MM.1S (cell line): ENCODE measurements at regions not wholly inside any gene's neighbourhood (a gene's known extent, or its start where the extent isn't known, plus 50 kb on each side); places are given as distances from the start of the nearest gene placed in this dataset.

ENCODE experiments used
- DNase-seq: peaks from one replicate; pipeline ENCODE4 v3.0.0-alpha.2; 2015
- H2AFZ ChIP-seq: fragments of 300-600 bp; sonication (generic); 2 replicates; pipeline ENCODE4 v1.6.0; 2016; ENCODE audit warnings: antibody characterized with exemption, low read length
- H3F3A ChIP-seq: fragments of 300-600 bp; sonication (generic); 2 replicates; pipeline ENCODE4 v1.6.1; 2016; ENCODE audit warnings: mild to moderate bottlenecking, antibody characterized with exemption, low read length, moderate library complexity, mixed read lengths; ENCODE audit not compliant: insufficient read depth
- H3K27ac ChIP-seq: fragments of 300-600 bp; sonication (generic); 2 replicates; pipeline ENCODE4 v1.5.1; 2016; ENCODE audit warnings: mild to moderate bottlenecking, low read length
- H3K27me3 ChIP-seq: fragments of 300-600 bp; sonication (generic); replicated peaks from 2 replicates; pipeline ENCODE4 v1.6.0; 2016; ENCODE audit warnings: low read length; ENCODE audit not compliant: insufficient read depth
- H3K36me3 ChIP-seq: fragments of 300-600 bp; sonication (generic); replicated peaks from 2 replicates; pipeline ENCODE4 v1.6.1; 2016; ENCODE audit warnings: mild to moderate bottlenecking, low read length, mixed read lengths; ENCODE audit not compliant: insufficient read depth
- H3K4me1 ChIP-seq: fragments of 300-600 bp; sonication (generic); 2 replicates; pipeline ENCODE4 v1.6.1; 2016; ENCODE audit warnings: low read length, mixed read lengths
- H3K4me2 ChIP-seq: fragments of 300-600 bp; sonication (generic); 2 replicates; pipeline ENCODE4 v1.6.0; 2016; ENCODE audit warnings: low read depth, low read length
- H3K4me3 ChIP-seq: fragments of 300-600 bp; sonication (generic); 2 replicates; pipeline ENCODE4 v1.5.1; 2016; ENCODE audit warnings: low read length, mixed read lengths
- H3K79me2 ChIP-seq: fragments of 300-600 bp; sonication (generic); 2 replicates; pipeline ENCODE4 v1.6.1; 2016; ENCODE audit warnings: mixed run types, low read length, mixed read lengths
- H3K9ac ChIP-seq: fragments of 300-600 bp; sonication (generic); 2 replicates; pipeline ENCODE4 v1.6.1; 2016; ENCODE audit warnings: low read length, mixed read lengths
- H3K9me2 ChIP-seq: fragments of 300-600 bp; sonication (generic); replicated peaks from 2 replicates; pipeline ENCODE4 v1.6.1; 2016; ENCODE audit warnings: mild to moderate bottlenecking, low read length, mixed read lengths; ENCODE audit not compliant: insufficient read depth
- H3K9me3 ChIP-seq: fragments of 300-600 bp; sonication (generic); replicated peaks from 2 replicates; pipeline ENCODE4 v1.6.1; 2016; ENCODE audit warnings: mild to moderate bottlenecking, low read length, mixed read lengths; ENCODE audit not compliant: insufficient read depth
- H4K20me1 ChIP-seq: fragments of 300-600 bp; sonication (generic); 2 replicates; pipeline ENCODE4 v1.6.1; 2016; ENCODE audit warnings: mild to moderate bottlenecking, low read length, moderate library complexity, mixed read lengths; ENCODE audit not compliant: insufficient read depth
- CTCF ChIP-seq: fragments of 300-600 bp; sonication (generic); IDR thresholded peaks from 2 replicates; pipeline ENCODE4 v1.5.1; 2016; ENCODE audit warnings: antibody characterized with exemption, low read length, mixed read lengths
- EZH2 ChIP-seq: fragments of 300-600 bp; sonication (generic); optimal IDR thresholded peaks from 2 replicates; pipeline ENCODE3; 2017; ENCODE audit warnings: low read depth, mild to moderate bottlenecking, antibody characterized with exemption, low read length, mixed read lengths
- EZH2phosphoT487 ChIP-seq: fragments of 300-600 bp; sonication (generic); IDR thresholded peaks from 2 replicates; pipeline ENCODE4 v1.6.1; 2018; ENCODE audit warnings: antibody characterized with exemption, low read length

- Histone ChIP-seq H3K9me2 (no peaks in the 10 kb centered on the region), H3K4me1 (no peaks in the 10 kb centered on the region), H3K4me2 (no peak overlapping the region), H3K9me3 (no peaks in the 10 kb centered on the region), H3K27me3 (no peaks in the 10 kb centered on the region), H3K9ac (no peak overlapping the region), H4K20me1 (no peaks in the 10 kb centered on the region), H3F3A (no peaks in the 10 kb centered on the region), H3K4me3 (no peak overlapping the region), H3K79me2 (no peaks in the 10 kb centered on the region), H3K27ac (no peak overlapping the region), H2AFZ (no peak overlapping the region), H3K36me3 (no peaks in the 10 kb centered on the region)
- TF ChIP-seq EZH2 = no peak
- TF ChIP-seq EZH2phosphoT487 = no peak
- TF ChIP-seq CTCF = no peak
- DNase-seq = no peak
Measured at GRCh38 chr11:27188696-27189095, 148.1 kb downstream of the BBOX1 start.

- Histone ChIP-seq H2AFZ (no peak overlapping the region), H3K36me3 (no peaks in the 10 kb centered on the region), H3K9me3 (no peaks in the 10 kb centered on the region), H3K27me3 (no peaks in the 10 kb centered on the region), H3K4me2 (no peak overlapping the region), H3K4me1 (no peaks in the 10 kb centered on the region), H3F3A (no peaks in the 10 kb centered on the region), H3K79me2 (no peaks in the 10 kb centered on the region), H4K20me1 (no peaks in the 10 kb centered on the region), H3K9ac (no peak overlapping the region), H3K27ac (no peak overlapping the region), H3K4me3 (no peak overlapping the region), H3K9me2 (no peaks in the 10 kb centered on the region)
- TF ChIP-seq EZH2phosphoT487 = no peak
- TF ChIP-seq CTCF = no peak
- TF ChIP-seq EZH2 = no peak
- DNase-seq = no peak
Measured at GRCh38 chr11:27187848-27188621, 147.4 kb downstream of the BBOX1 start.

- H3K27me3 ChIP-seq = no peaks in the 10 kb centered on the region
- H3K79me2 ChIP-seq = no peaks in the 10 kb centered on the region
- H3K4me2 ChIP-seq = no peak overlapping the region
- no peak overlapping the region for H3K9ac ChIP-seq
- no peaks in the 10 kb centered on the region for H3K9me3 ChIP-seq
- H3K4me1 ChIP-seq = no peaks in the 10 kb centered on the region
- no peaks in the 10 kb centered on the region for H4K20me1 ChIP-seq
- H3K27ac ChIP-seq = no peak overlapping the region
- no peak overlapping the region for H3K4me3 ChIP-seq
- no peak for DNase-seq
- no peak for TF ChIP-seq EZH2
- no peak for TF ChIP-seq EZH2phosphoT487
- no peak for TF ChIP-seq CTCF
- no peaks in the 10 kb centered on the region for H3F3A ChIP-seq
- H2AFZ ChIP-seq = no peak overlapping the region
- no peaks in the 10 kb centered on the region for H3K9me2 ChIP-seq
- H3K36me3 ChIP-seq = no peaks in the 10 kb centered on the region
Measured at GRCh38 chr11:27187075-27187847, 146.6 kb downstream of the BBOX1 start.
